Epidermal melanocyte (primary cell): ENCODE measurements at regions not wholly inside any gene's neighbourhood (a gene's known extent, or its start where the extent isn't known, plus 50 kb on each side); places are given as distances from the start of the nearest gene placed in this dataset.
"Not testable (repeated sequence)": the region's sequence is repeated elsewhere in the genome, so short reads cannot be mapped to it uniquely, and the experiment has no call there.

Experiments
- DNase-seq: peaks from one replicate; pipeline ENCODE4 v3.0.0; 2011; ENCODE audit warnings: low spot score; ENCODE audit not compliant: insufficient read length

- DNase-seq: no peak
Observed at GRCh38 chr12:114025935-114026334, 59.8 kb upstream of the RBM19 start.

- DNase-seq: not testable (repeated sequence)
Observed at GRCh38 chr12:114022081-114022480, 56.0 kb upstream of the RBM19 start.

DNA sequence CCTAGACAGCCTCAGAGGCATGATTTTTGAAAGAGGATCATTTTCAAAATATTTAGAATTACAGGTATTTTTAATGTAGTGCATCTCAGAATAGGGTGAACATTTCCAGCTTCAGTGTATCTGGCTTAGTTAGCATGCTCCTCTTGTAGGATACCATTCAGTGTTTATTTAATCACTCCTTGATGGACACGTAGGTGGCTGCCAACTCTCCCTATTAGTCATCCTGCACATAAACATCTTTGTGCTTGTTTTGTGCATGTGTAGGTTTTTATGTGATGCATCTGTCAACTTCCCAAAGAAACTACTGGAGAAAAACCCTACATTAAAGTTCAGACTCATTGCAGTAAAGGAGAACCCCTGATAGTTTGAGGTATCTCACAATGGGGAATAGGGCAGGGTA, 52.5 kb upstream of the RBM19 start:
- DNase-seq: no peak
